Common myeloid progenitor, CD34-positive (primary cell): ENCODE measurements at regions not wholly inside any gene's neighbourhood (a gene's known extent, or its start where the extent isn't known, plus 50 kb on each side); places are given as distances from the start of the nearest gene placed in this dataset.

Experiments used
- CTCF ChIA-PET: fragments of 350-600 bp; sonication (Branson Sonifier 250); formaldehyde crosslinking; loops from one replicate; lab custom pipeline; 2021; ENCODE audit warnings: antibody characterized with exemption; lab: Charles Lee
- POLR2A ChIA-PET: fragments of 350-600 bp; sonication (Branson Sonifier 250); formaldehyde crosslinking; loops from one replicate; lab custom pipeline; 2021; ENCODE audit warnings: antibody characterized with exemption; lab: Charles Lee
- DNase-seq, 3 donors: peaks; one replicate each; pipeline versions ENCODE4 v3.0.0 to v3.0.0-alpha.2; 2013
- H3K27ac ChIP-seq, 2 experiments: 1 replicate in 1 of 2; 2 replicates in 1 of 2; pipeline ENCODE4 v1.7.0; 2013; ENCODE audit warnings: inconsistent platforms in 2 of 2, low read length in 2 of 2, mild to moderate bottlenecking in 2 of 2, low read depth in 1 of 2, moderate library complexity in 1 of 2; ENCODE audit not compliant: severe bottlenecking in 2 of 2, insufficient read depth in 1 of 2, poor library complexity in 1 of 2
- H3K27me3 ChIP-seq, 5 experiments: replicated peaks in 2 of 5; 1 replicate in 3 of 5; 2 replicates in 2 of 5; pipeline versions ENCODE4 v1.6.1 to v1.7.0; 2013; ENCODE audit warnings: low read length in 4 of 5, mild to moderate bottlenecking in 2 of 5, moderate library complexity in 2 of 5, inconsistent platforms in 1 of 5; ENCODE audit not compliant: insufficient read depth in 5 of 5, control insufficient read depth in 4 of 5
- H3K36me3 ChIP-seq, 4 experiments: 1 replicate in 2 of 4; 2 replicates in 2 of 4; pipeline versions ENCODE4 v1.6.1 to v1.7.0; 2013; ENCODE audit warnings: low read length in 3 of 4, control low read depth in 1 of 4, mild to moderate bottlenecking in 1 of 4; ENCODE audit not compliant: control insufficient read depth in 4 of 4, insufficient read depth in 4 of 4
- H3K4me1 ChIP-seq, 4 experiments: 1 replicate in 3 of 4; 2 replicates in 1 of 4; pipeline versions ENCODE4 v1.6.1 to v1.7.1; 2013; ENCODE audit warnings: low read length in 3 of 4, mild to moderate bottlenecking in 3 of 4, control low read depth in 1 of 4, inconsistent platforms in 1 of 4, moderate library complexity in 1 of 4; ENCODE audit not compliant: control insufficient read depth in 4 of 4, insufficient read depth in 4 of 4; ENCODE audit errors: control extremely low read depth in 1 of 4
- H3K4me3 ChIP-seq, 7 experiments: 1 replicate in 4 of 7; 2 replicates in 3 of 7; pipeline versions ENCODE4 v1.5.1 to v1.7.0; 2013; ENCODE audit warnings: mild to moderate bottlenecking in 7 of 7, low read length in 6 of 7, moderate library complexity in 6 of 7, inconsistent platforms in 2 of 7, low read depth in 2 of 7, control low read depth in 1 of 7; ENCODE audit not compliant: insufficient read depth in 4 of 7, control insufficient read depth in 1 of 7; ENCODE audit errors: extremely low read depth in 1 of 7
- H3K9me3 ChIP-seq, 5 experiments: 1 replicate in 4 of 5; 2 replicates in 1 of 5; pipeline versions ENCODE4 v1.6.1 to v1.7.1; 2013; ENCODE audit warnings: low read length in 4 of 5, mild to moderate bottlenecking in 2 of 5, inconsistent platforms in 1 of 5, low read depth in 1 of 5, moderate library complexity in 1 of 5; ENCODE audit not compliant: control insufficient read depth in 4 of 5, insufficient read depth in 2 of 5; ENCODE audit errors: control extremely low read depth in 1 of 5
- WGBS: methylation state at CpG from one replicate; pipeline ENCODE4 v1.1.5; 2013; ENCODE audit not compliant: insufficient coverage; 5-methylcytosine and 5-hydroxymethylcytosine counted together

DNA sequence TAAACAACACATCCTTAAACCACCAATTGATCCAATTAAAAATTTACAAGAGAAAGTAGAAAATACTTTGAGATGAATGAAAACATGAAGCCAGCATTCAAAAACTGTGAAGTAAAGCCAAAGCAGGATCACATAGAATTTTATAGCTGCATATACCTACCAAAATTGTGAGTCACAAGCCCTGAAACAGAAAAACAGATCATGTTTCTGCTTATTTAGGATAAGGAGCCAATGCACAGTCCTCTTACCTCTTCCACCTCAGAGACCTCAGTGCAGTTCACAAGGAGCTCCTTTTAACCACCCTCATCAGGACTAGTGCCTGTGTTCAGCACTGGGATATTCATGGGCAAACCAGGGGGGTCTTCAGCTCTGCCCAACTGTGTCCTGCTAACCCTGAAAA lies 386.7 kb downstream of the TECRL start:
- no peak for DNase-seq
- POLR2A ChIA-PET: no interaction called here
- peaks cover 0 to 2% (median 0%) of the 10 kb centered on the region in 5 experiments for H3K9me3 ChIP-seq

DNA sequence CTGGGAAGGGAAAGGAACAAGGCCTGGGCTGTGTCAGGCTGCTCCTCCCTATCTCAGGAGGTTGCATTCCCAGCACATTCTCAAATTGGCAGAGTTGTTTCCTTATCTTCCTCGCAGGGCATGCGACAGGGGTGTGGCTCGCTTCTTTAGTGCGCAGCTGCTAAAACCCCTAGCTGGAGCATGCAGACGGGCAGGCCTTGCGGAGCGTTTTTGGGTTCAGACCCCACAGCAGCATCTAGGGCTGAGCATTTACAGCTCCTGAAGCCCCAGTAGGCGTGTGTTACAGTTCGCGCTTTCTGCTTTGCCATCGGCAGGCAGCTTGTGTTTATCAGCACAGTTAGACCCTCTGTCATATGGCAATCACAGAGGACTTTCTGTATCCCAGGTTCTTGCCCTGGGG lies 392.4 kb downstream of the TECRL start:
- WGBS: 92% methylated on average over 11 of the region's 11 CpGs
- Histone ChIP-seq H3K27ac (no peak overlapping the region), H3K4me1 (no peaks in the 10 kb centered on the region), H3K36me3 (no peaks in the 10 kb centered on the region), H3K27me3 (no peaks in the 10 kb centered on the region), H3K9me3 (peaks cover 0 to 2% (median 0%) of the 10 kb centered on the region in 5 experiments), H3K4me3 (no peak overlapping the region)
- no peak for DNase-seq
- ChIA-PET CTCF (no interaction called here), POLR2A (no interaction called here)

More for the DNA sequence above, 386.7 kb downstream of the TECRL start:
- no peak overlapping the region for H3K4me3 ChIP-seq
- no peaks in the 10 kb centered on the region for H3K27me3 ChIP-seq
- no peaks in the 10 kb centered on the region for H3K36me3 ChIP-seq
- no peak overlapping the region for H3K27ac ChIP-seq
- CTCF ChIA-PET: no interaction called here
- H3K4me1 ChIP-seq: no peaks in the 10 kb centered on the region

DNA sequence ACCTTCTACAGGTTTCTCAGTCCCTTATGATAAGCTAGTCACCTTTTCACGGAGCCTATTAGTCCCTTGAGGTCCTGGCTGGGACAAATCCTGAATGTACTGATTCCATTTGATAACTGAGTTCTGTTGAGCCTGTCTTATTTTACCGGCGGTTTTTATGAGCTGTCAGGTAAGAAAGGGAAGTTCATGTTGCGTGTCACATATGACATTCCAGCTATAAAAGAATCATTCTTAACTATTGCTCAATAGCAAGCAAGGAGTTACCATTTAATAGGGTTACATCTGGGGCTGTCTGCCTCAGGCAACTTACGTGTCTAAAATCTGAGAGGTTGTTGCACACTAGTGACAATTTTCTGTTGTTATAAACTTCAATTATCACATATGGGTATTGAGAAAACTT lies 394.6 kb downstream of the TECRL start:
- no peak overlapping the region for H3K27ac ChIP-seq
- ChIA-PET POLR2A (no interaction called here), CTCF (interaction anchor here (0.6 kb wide), 1 partner anchor 516 kb away, joined by 3 read pairs; no protein-coding TSS in a partner anchor)
- no peak for DNase-seq
- H3K4me3 ChIP-seq: no peak overlapping the region
- H3K27me3 ChIP-seq: no peaks in the 10 kb centered on the region
- no peaks in the 10 kb centered on the region for H3K36me3 ChIP-seq
- H3K9me3 ChIP-seq: no peaks in the 10 kb centered on the region
- H3K4me1 ChIP-seq: no peaks in the 10 kb centered on the region
- 100% methylated on average over 1 of the region's 5 CpGs for WGBS

DNA sequence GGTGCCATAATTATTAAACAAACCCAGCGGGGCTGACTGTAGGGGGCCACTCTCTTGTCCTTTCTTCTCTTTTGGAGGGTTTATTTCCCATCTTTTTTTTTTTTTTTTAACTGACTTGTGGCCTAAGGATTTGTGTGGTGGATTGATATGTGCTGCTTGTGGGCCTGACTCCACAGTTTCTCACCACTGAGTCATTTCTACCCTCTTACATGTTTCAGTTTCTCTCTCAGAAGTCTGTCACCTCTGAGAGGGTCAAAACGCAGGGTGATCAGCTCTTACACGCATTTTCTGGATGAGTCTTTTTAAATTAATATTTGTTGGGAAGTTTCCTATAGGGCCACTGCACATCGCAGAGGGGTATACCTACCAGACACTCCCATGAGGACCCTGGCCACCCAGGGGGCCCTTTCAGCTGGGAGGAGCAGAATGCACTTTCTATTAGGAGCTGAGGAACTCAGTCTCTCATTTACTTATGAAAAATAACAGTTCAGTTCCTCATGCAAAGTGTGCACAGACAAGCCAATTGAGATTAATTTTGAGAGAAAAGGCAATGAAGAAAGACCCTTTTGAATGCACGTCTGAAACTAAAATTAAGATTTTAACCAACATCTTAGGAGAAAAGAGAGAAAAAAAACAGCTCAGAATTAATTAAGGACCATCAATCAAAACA lies 407.9 kb downstream of the TECRL start:
- no CpG with 5 or more reads among the region's 5 CpGs for WGBS
- Histone ChIP-seq H3K36me3 (no peaks in the 10 kb centered on the region), H3K27me3 (no peaks in the 10 kb centered on the region), H3K4me1 (no peaks in the 10 kb centered on the region), H3K4me3 (no peak overlapping the region), H3K9me3 (no peaks in the 10 kb centered on the region), H3K27ac (no peak overlapping the region)
- ChIA-PET CTCF (no interaction called here), POLR2A (no interaction called here)
- no peak for DNase-seq

DNA sequence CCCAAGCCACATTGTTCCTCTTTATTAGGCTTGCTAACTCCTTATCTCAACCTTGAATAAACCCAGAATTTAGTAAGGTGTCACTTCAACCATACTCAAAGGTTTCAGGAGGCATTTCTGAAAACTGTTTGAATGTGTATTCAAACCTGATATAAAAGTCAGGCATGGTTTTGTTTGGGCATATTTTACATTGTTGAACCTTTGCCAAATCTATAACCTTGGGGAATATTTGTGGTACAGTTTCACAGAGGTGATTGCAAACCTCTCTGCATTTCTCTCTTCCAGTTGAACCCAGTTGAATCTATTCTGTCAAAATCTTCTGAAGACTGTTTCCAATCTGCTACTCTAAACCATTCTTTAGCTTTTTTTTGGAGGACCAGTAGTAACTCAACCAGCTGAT lies 409.0 kb downstream of the TECRL start:
- CTCF ChIA-PET: no interaction called here
- POLR2A ChIA-PET: no interaction called here
- no peak overlapping the region for H3K4me3 ChIP-seq
- DNase-seq: no peak
- no peak overlapping the region for H3K27ac ChIP-seq
- no peaks in the 10 kb centered on the region for H3K36me3 ChIP-seq
- no peaks in the 10 kb centered on the region for H3K27me3 ChIP-seq
- H3K9me3 ChIP-seq: no peaks in the 10 kb centered on the region
- H3K4me1 ChIP-seq: no peaks in the 10 kb centered on the region

DNA sequence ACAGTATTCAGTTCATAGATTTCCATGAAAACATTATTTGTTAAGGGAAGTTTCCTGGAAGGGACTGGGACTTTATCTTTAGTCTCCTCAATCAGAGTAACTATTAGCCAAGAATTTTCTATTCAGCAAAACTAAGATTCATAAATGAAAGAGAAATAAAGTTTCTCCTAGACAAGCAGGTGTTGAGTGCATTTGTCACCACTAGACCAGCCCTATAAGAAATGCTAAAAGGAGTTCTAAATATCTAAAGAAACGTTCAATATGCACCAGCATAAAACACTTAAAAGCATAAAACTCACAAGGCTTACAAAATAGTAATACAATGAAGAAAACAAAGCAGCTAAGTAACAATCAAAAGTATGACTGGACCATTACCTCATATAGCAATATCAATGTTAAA lies 423.0 kb downstream of the TECRL start:
- Histone ChIP-seq H3K9me3 (peaks cover 0 to 3% (median 0%) of the 10 kb centered on the region in 5 experiments), H3K27me3 (no peaks in the 10 kb centered on the region), H3K27ac (no peak overlapping the region), H3K4me1 (no peaks in the 10 kb centered on the region), H3K36me3 (no peaks in the 10 kb centered on the region), H3K4me3 (no peak overlapping the region)
- POLR2A ChIA-PET: no interaction called here
- no CpG with 5 or more reads among the region's 1 CpG for WGBS
- CTCF ChIA-PET: no interaction called here
- DNase-seq: no peak

DNA sequence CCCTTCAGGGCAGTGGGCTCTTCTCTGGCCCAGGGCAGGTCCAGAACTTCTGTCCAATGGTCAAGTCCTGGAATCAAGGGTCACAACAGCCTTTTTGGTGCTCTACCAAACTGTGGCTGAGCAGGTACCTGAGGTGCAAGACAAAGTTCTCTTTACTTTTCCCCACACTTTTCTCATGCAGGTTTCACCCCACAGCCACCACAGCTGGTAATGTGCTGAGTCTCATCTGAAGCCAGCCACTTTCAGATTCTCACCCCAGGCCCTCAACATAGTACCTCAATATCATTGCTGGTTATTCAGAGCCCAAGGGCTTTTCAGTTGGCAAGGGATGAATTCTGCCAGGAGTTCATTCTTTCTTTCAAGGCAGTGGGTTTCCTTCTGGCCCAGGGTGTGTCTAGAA lies 426.0 kb downstream of the TECRL start:
- no peak overlapping the region for H3K4me3 ChIP-seq
- ChIA-PET POLR2A (no interaction called here), CTCF (no interaction called here)
- no peak for DNase-seq
- H3K27me3 ChIP-seq: no peaks in the 10 kb centered on the region
- H3K36me3 ChIP-seq: no peaks in the 10 kb centered on the region
- no peak overlapping the region for H3K27ac ChIP-seq
- H3K4me1 ChIP-seq: no peaks in the 10 kb centered on the region
- peaks cover 0 to 3% (median 0%) of the 10 kb centered on the region in 5 experiments for H3K9me3 ChIP-seq
